Kidney tubule cell (primary cell): ENCODE measurements at regions not wholly inside any gene's neighbourhood (a gene's known extent, or its start where the extent isn't known, plus 50 kb on each side); places are given as distances from the start of the nearest gene placed in this dataset.

Experiments used
- DNase-seq: peaks from one replicate; pipeline ENCODE4 v3.0.0-alpha.2; 2018; ENCODE audit warnings: low spot score

- no peak for DNase-seq
These were observed 69.1 kb downstream of the MBL2 start for GRCh38 chr10:52703451-52703850.

- no peak for DNase-seq
These were observed 68.7 kb downstream of the MBL2 start for GRCh38 chr10:52703898-52704297.

- DNase-seq, result no peak
These were observed 66.1 kb downstream of the MBL2 start for GRCh38 chr10:52706332-52707070.
